H1 (cell line): ENCODE measurements at regions not wholly inside any gene's neighbourhood (a gene's known extent, or its start where the extent isn't known, plus 50 kb on each side); places are given as distances from the start of the nearest gene placed in this dataset.

ENCODE experiments used
- CTCF ChIA-PET: fragments of 300-600 bp; sonication (Branson Sonifier 250); formaldehyde crosslinking; loops from one replicate; lab custom pipeline; 2021; ENCODE audit not compliant: partially characterized antibody; lab: Charles Lee
- POLR2A ChIA-PET: fragments of 300-600 bp; sonication (Branson Sonifier 250); formaldehyde crosslinking; loops from one replicate; lab custom pipeline; 2021; ENCODE audit warnings: inconsistent platforms; ENCODE audit not compliant: partially characterized antibody; lab: Charles Lee
- DNase-seq, 2 experiments: peaks; one replicate each; pipeline versions ENCODE4 v3.0.0 to v3.0.0-alpha.2; 2010 to 2022; ENCODE audit warnings: low spot score in 2 of 2, low read depth in 1 of 2, mixed read lengths in 1 of 2
- FAIRE-seq: peaks from 2 replicates; lab custom pipeline; 2011; peaks lifted over from hg19 to GRCh38; lab: Jason Lieb, UNC
- H2AFZ ChIP-seq: 2 replicates; pipeline ENCODE4 v1.8.1; 2012; ENCODE audit warnings: low read length, inconsistent platforms
- H2AK5ac ChIP-seq: 2 replicates; pipeline ENCODE4 v1.6.1; 2013; ENCODE audit warnings: low read depth, low read length
- H2BK120ac ChIP-seq: replicated peaks from 2 replicates; pipeline ENCODE3; 2013; ENCODE audit warnings: low read depth, low read length, inconsistent platforms
- H2BK12ac ChIP-seq: 2 replicates; pipeline ENCODE4 v1.6.1; 2013; ENCODE audit warnings: low read depth, low read length
- H2BK15ac ChIP-seq: 2 replicates; pipeline ENCODE4 v1.6.1; 2013; ENCODE audit warnings: low read length
- H2BK20ac ChIP-seq: 2 replicates; pipeline ENCODE4 v1.6.1; 2013; ENCODE audit warnings: low read length
- H2BK5ac ChIP-seq: 2 replicates; pipeline ENCODE4 v1.6.1; 2013; ENCODE audit warnings: low read depth, low read length
- H3K14ac ChIP-seq: 2 replicates; pipeline ENCODE4 v1.6.1; 2013; ENCODE audit warnings: inconsistent platforms; ENCODE audit not compliant: insufficient read length
- H3K18ac ChIP-seq: 2 replicates; pipeline ENCODE4 v1.6.1; 2013; ENCODE audit warnings: low read length; ENCODE audit errors: extremely low read depth
- H3K23ac ChIP-seq: 2 replicates; pipeline ENCODE4 v1.6.1; 2013; ENCODE audit warnings: inconsistent platforms; ENCODE audit not compliant: insufficient read length
- H3K23me2 ChIP-seq: 2 replicates; pipeline ENCODE4 v1.6.1; 2013; ENCODE audit warnings: low read depth, low read length
- H3K27ac ChIP-seq: 2 replicates; pipeline ENCODE4 v1.6.1; 2011; ENCODE audit warnings: low read depth, low read length, inconsistent platforms
- H3K27me3 ChIP-seq, 4 experiments: replicated peaks in 1 of 4; 1 replicate in 1 of 4; 2 replicates in 3 of 4; pipeline versions ENCODE4 v1.6.1 to v1.8.1; 2011 to 2013; ENCODE audit warnings: low read length in 3 of 4, mild to moderate bottlenecking in 3 of 4, inconsistent platforms in 2 of 4, mixed read lengths in 2 of 4, moderate library complexity in 1 of 4; ENCODE audit not compliant: control insufficient read depth in 3 of 4, insufficient read depth in 3 of 4; ENCODE audit errors: extremely low read depth in 1 of 4
- H3K36me3 ChIP-seq, 4 experiments: 2 replicates each; pipeline versions ENCODE4 v1.6.1 to v1.8.1; 2011 to 2013; ENCODE audit warnings: mild to moderate bottlenecking in 4 of 4, low read length in 3 of 4, moderate library complexity in 2 of 4, control low read depth in 1 of 4, inconsistent platforms in 1 of 4; ENCODE audit not compliant: insufficient read depth in 4 of 4, control insufficient read depth in 2 of 4
- H3K4ac ChIP-seq: replicated peaks from 2 replicates; pipeline ENCODE3; 2013; ENCODE audit warnings: low read length, low read depth, mixed read lengths, inconsistent platforms; ENCODE audit not compliant: insufficient read length
- H3K4me1 ChIP-seq, 4 experiments: replicated peaks in 1 of 4; 1 replicate in 1 of 4; 2 replicates in 3 of 4; pipeline versions ENCODE4 v1.6.1 to v1.8.1; 2011 to 2013; ENCODE audit warnings: low read length in 3 of 4, inconsistent platforms in 2 of 4, mixed read lengths in 1 of 4; ENCODE audit not compliant: insufficient read depth in 4 of 4, control insufficient read depth in 3 of 4
- H3K4me2 ChIP-seq, 2 experiments: 2 replicates each; pipeline versions ENCODE4 v1.6.1 to v1.8.1; 2011 to 2013; ENCODE audit warnings: low read depth in 2 of 2, low read length in 2 of 2, control low read depth in 1 of 2, inconsistent platforms in 1 of 2, mild to moderate bottlenecking in 1 of 2; ENCODE audit not compliant: insufficient read depth in 1 of 2
- H3K4me3 ChIP-seq, 4 experiments: fragments of 200-600, 300-600 bp in 1 of 4; sonication (generic), shearing (Covaris generic), sonication (Bioruptor Twin) in 1 of 4; 2 replicates each; pipeline versions ENCODE4 v1.5.1 to v1.8.1; 2011 to 2016; ENCODE audit warnings: low read length in 4 of 4, low read depth in 3 of 4, control low read depth in 2 of 4, inconsistent platforms in 2 of 4, mild to moderate bottlenecking in 2 of 4, mixed read lengths in 1 of 4, moderate library complexity in 1 of 4; ENCODE audit not compliant: insufficient read depth in 2 of 4; ENCODE audit errors: extremely low read depth in 1 of 4
- H3K56ac ChIP-seq: replicated peaks from 2 replicates; pipeline ENCODE3; 2013; ENCODE audit warnings: low read depth, mild to moderate bottlenecking, mixed read lengths, low read length, inconsistent platforms; ENCODE audit not compliant: insufficient read length
- H3K79me1 ChIP-seq: 2 replicates; pipeline ENCODE4 v1.6.1; 2013; ENCODE audit warnings: low read depth, low read length, control low read depth
- H3K79me2 ChIP-seq, 2 experiments: 2 replicates each; pipeline versions ENCODE4 v1.6.1 to v1.8.1; 2012 to 2013; ENCODE audit warnings: low read length in 2 of 2, mild to moderate bottlenecking in 2 of 2, inconsistent platforms in 1 of 2; ENCODE audit not compliant: insufficient read depth in 2 of 2, control insufficient read depth in 1 of 2
- H3K9ac ChIP-seq, 4 experiments: replicated peaks in 1 of 4; 1 replicate in 1 of 4; 2 replicates in 3 of 4; pipeline versions ENCODE4 v1.6.1 to v1.8.1; 2011 to 2013; ENCODE audit warnings: low read depth in 3 of 4, low read length in 3 of 4, control low read depth in 2 of 4, mild to moderate bottlenecking in 2 of 4, moderate library complexity in 2 of 4, inconsistent platforms in 1 of 4; ENCODE audit errors: extremely low read depth in 1 of 4
- H3K9me3 ChIP-seq, 2 experiments: 2 replicates each; pipeline versions ENCODE4 v1.6.1 to v1.8.1; 2012 to 2013; ENCODE audit warnings: mild to moderate bottlenecking in 2 of 2, moderate library complexity in 2 of 2, control low read depth in 1 of 2, inconsistent platforms in 1 of 2, low read depth in 1 of 2, low read length in 1 of 2, mixed read lengths in 1 of 2; ENCODE audit not compliant: insufficient read depth in 2 of 2
- H4K20me1 ChIP-seq, 2 experiments: replicated peaks in 1 of 2; 2 replicates each; pipeline versions ENCODE3 to v1.8.1; 2011 to 2013; ENCODE audit warnings: inconsistent platforms in 2 of 2, low read length in 2 of 2, mild to moderate bottlenecking in 1 of 2; ENCODE audit not compliant: insufficient read depth in 2 of 2, control insufficient read depth in 1 of 2
- H4K5ac ChIP-seq: 2 replicates; pipeline ENCODE4 v1.6.1; 2013; ENCODE audit warnings: low read length, low read depth, mixed read lengths, inconsistent platforms; ENCODE audit not compliant: insufficient read length
- H4K8ac ChIP-seq: 2 replicates; pipeline ENCODE4 v1.8.0; 2013; ENCODE audit warnings: mild to moderate bottlenecking, moderate library complexity, low read length, inconsistent platforms; ENCODE audit not compliant: insufficient read depth; ENCODE audit errors: extremely low read depth
- H4K91ac ChIP-seq: replicated peaks from 2 replicates; pipeline ENCODE3; 2013; ENCODE audit warnings: low read length, mixed read lengths, inconsistent platforms; ENCODE audit not compliant: insufficient read length
- BACH1 ChIP-seq: IDR thresholded peaks from 2 replicates; pipeline ENCODE4 v1.6.1; 2012; ENCODE audit warnings: low read length, improper control_type of control experiment
- BRCA1 ChIP-seq: IDR thresholded peaks from 2 replicates; pipeline ENCODE4 v1.6.1; 2012; ENCODE audit warnings: low read depth, low read length, improper control_type of control experiment
- CHD2 ChIP-seq: IDR thresholded peaks from 2 replicates; pipeline ENCODE4 v1.6.1; 2012; ENCODE audit warnings: low read length, improper control_type of control experiment
- CTBP2 ChIP-seq: IDR thresholded peaks from 2 replicates; pipeline ENCODE4 v1.7.0; 2011; ENCODE audit warnings: borderline replicate concordance, mild to moderate bottlenecking, moderate library complexity, mixed read lengths, low read length; ENCODE audit not compliant: insufficient read depth, insufficient read length
- KDM1A ChIP-seq: fragments of 200-600, 300-600 bp; sonication (generic); IDR thresholded peaks from 2 replicates; pipeline ENCODE4 v1.7.1; 2016; ENCODE audit warnings: mild to moderate bottlenecking, low read length, borderline replicate concordance
- KDM5A ChIP-seq: fragments of 200-600 bp; IDR thresholded peaks from 2 replicates; pipeline ENCODE4 v1.7.1; 2012; ENCODE audit warnings: mild to moderate bottlenecking, low read length, inconsistent platforms, mixed read lengths
- NRF1 ChIP-seq: IDR thresholded peaks from 2 replicates; pipeline ENCODE4 v1.6.1; 2011; ENCODE audit warnings: mild to moderate bottlenecking, low read depth, low read length, improper control_type of control experiment
- RFX5 ChIP-seq: IDR thresholded peaks from 2 replicates; pipeline ENCODE4 v1.6.1; 2011; ENCODE audit warnings: low read depth, low read length, improper control_type of control experiment, borderline replicate concordance
- SIN3A ChIP-seq, 2 experiments: IDR thresholded peaks in 1 of 2; conservative IDR thresholded peaks in 1 of 2; 2 replicates each; pipeline ENCODE4 v1.6.1; 2011 to 2012; ENCODE audit warnings: low read length in 2 of 2, improper control_type of control experiment in 1 of 2, low read depth in 1 of 2, mild to moderate bottlenecking in 1 of 2
- SIX5 ChIP-seq: IDR thresholded peaks from 2 replicates; pipeline ENCODE4 v1.6.1; 2011; ENCODE audit warnings: mild to moderate bottlenecking, low read depth, low read length
- SP1 ChIP-seq: IDR thresholded peaks from 2 replicates; pipeline ENCODE4 v1.6.1; 2011; ENCODE audit warnings: low read depth, low read length
- SP4 ChIP-seq: IDR thresholded peaks from 2 replicates; pipeline ENCODE4 v1.6.1; 2012; ENCODE audit warnings: low read length, inconsistent platforms
- WGBS, 2 experiments: shearing (Covaris generic) in 1 of 2; methylation state at CpG; one replicate each; pipeline versions ENCODE4 v1.1.6 to v1.1.7; 2013 to 2015; ENCODE audit warnings: low lambda C conversion rate in 2 of 2, mixed read lengths in 2 of 2, inconsistent platforms in 1 of 2, low coverage in 1 of 2, missing lambda C conversion rate in 1 of 2; ENCODE audit not compliant: insufficient replicate concordance in 2 of 2, insufficient coverage in 1 of 2, insufficient read length in 1 of 2; ENCODE audit errors: extremely low coverage in 1 of 2, missing lambda C conversion rate in 1 of 2; 5-methylcytosine and 5-hydroxymethylcytosine counted together

DNA sequence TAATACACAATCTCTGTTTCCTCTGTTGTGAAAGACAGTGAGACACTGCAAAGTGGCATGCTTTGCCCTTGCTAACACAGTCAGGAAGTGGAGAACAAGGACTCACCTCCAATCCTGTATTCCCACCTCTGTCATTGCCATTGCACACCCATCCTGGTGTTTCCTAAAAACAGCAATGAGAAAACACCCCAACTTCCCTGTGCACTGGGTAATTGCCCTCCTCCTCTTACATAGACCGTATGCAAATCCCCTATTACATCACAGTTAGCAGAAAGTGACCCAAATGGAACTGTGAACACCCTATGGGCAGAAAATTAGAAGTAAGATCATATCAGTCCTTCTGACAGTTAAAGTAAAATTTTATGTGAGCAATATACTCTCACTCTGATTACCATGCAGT, 355.5 kb downstream of the BCL11B start:
- H2AK5ac ChIP-seq: no peak overlapping the region
- no peaks in the 10 kb centered on the region for H3K79me2 ChIP-seq
- POLR2A ChIA-PET: no interaction called here
- no peak overlapping the region for H2BK12ac ChIP-seq
- no peak overlapping the region for H4K5ac ChIP-seq
- no peak for TF ChIP-seq CHD2
- TF ChIP-seq SIX5: no peak
- no peak for TF ChIP-seq SP4
- TF ChIP-seq CTBP2: no peak
- TF ChIP-seq RFX5: no peak
- TF ChIP-seq NRF1: no peak
- no peak for TF ChIP-seq SP1
- no peak for TF ChIP-seq SIN3A (conservative IDR thresholded peaks at IDR 0.05 in 1 of 2, IDR thresholded peaks at IDR 0.05 in 1 of 2; ENCODE audit: low read depth in 1 of 2, low read length in 2 of 2)
- TF ChIP-seq KDM5A: no peak
- no peak for TF ChIP-seq BRCA1
- TF ChIP-seq BACH1: no peak
- TF ChIP-seq KDM1A: no peak
- H4K20me1 ChIP-seq: no peaks in the 10 kb centered on the region
- H3K9me3 ChIP-seq: no peaks in the 10 kb centered on the region
- H2BK5ac ChIP-seq: no peak overlapping the region
- no peak for DNase-seq
- FAIRE-seq: no peak
- no peak overlapping the region for H2BK20ac ChIP-seq
- H4K91ac ChIP-seq: no peak overlapping the region
- no peak overlapping the region for H3K56ac ChIP-seq
- WGBS, 2 experiments: 75% methylated on average over 1 of the region's 1 CpG; no CpG with 5 or more reads in 1 of the 2 experiments
- no peak overlapping the region for H3K4me3 ChIP-seq
- H2AFZ ChIP-seq: no peak overlapping the region
- H3K9ac ChIP-seq: no peak overlapping the region
- H3K27me3 ChIP-seq: no peaks in the 10 kb centered on the region
- H3K18ac ChIP-seq: no peak overlapping the region
- H3K79me1 ChIP-seq: no peaks in the 10 kb centered on the region
- H3K23ac ChIP-seq: no peak overlapping the region
- H2BK15ac ChIP-seq: no peak overlapping the region
- no peak overlapping the region for H3K27ac ChIP-seq
- 0 out of 7 replicates have a peak, but pooled peaks cover 0 to 4% (median 0%) of the 10 kb centered on the region in 4 experiments for H3K4me1 ChIP-seq
- H4K8ac ChIP-seq: no peak overlapping the region
- no peak overlapping the region for H3K4ac ChIP-seq
- H3K14ac ChIP-seq: no peak overlapping the region
- no peaks in the 10 kb centered on the region for H3K36me3 ChIP-seq
- CTCF ChIA-PET: no interaction called here
- no peaks in the 10 kb centered on the region for H3K23me2 ChIP-seq
- no peak overlapping the region for H3K4me2 ChIP-seq
- H2BK120ac ChIP-seq: no peak overlapping the region
